Iris pigment epithelial cell (primary cell): ENCODE measurements at regions not wholly inside any gene's neighbourhood (a gene's known extent, or its start where the extent isn't known, plus 50 kb on each side); places are given as distances from the start of the nearest gene placed in this dataset.

Source experiments
- DNase-seq: peaks from one replicate; pipeline ENCODE4 v3.0.0-alpha.2; 2011; ENCODE audit warnings: low read depth

GRCh38 chr15:91556926-91557325, 296.6 kb upstream of the SLCO3A1 start:
- DNase-seq = no peak

DNA sequence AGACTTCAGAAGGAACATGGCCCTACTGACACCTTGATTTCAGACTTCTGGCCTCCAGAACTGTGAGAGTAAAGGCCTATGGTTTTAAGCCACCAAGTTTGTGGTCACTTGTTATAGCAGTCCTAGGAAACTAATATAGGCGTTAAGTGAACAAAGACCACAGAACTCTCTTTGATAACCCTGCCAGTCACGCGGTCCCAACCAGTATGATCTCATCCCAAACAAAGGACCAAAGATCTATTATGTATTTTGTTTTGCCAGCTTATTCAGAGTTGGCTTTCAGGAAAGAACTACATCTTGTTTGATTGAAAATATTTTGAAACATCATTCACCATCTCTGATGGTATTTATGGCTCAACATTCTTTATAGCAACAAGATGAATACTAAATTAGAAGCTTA, 294.4 kb upstream of the SLCO3A1 start:
- DNase-seq = no peak

- DNase-seq = peak; percentile 90
Measured at GRCh38 chr15:91561371-91562100, 292.0 kb upstream of the SLCO3A1 start.

DNA sequence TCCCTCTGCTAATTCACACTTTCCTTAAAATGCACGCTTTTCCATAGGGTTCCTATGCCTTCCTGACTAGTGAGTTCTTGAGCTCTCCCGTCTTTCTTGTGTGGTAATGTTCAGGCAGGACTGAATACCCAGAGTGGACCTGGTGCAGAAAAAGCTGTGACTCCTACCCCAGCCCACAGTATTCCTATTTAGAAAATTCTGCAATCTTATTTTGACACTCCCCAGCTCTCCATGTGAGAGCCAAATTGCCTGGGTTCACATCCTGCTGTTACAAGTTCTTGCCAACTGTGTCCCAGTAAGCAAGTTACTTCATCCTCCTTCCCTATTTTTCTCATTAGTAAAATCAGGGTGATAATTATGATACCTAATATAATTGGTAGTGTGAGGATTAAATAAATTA, 290.8 kb upstream of the SLCO3A1 start:
- DNase-seq = no peak

- DNase-seq = no peak
Measured at GRCh38 chr15:91564631-91565030, 288.9 kb upstream of the SLCO3A1 start.

DNA sequence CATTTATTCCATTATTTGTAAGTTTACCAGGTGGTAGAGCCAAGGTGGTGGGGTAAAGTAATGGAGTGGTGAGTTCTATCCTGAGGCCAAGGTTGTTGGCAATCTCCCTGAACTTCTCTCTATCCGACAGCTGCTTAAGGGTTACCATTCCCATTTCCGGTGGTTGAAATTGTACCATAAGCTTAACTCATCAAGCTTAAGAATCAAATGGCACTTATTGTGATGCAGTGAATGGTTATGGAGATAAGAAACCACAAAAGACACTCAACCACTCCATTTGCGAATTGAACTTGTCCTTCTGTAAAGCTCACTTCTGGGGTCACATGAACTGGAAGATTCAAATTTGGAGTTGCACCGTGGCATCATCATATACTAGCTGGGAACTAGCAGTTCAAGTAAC, 287.4 kb upstream of the SLCO3A1 start:
- DNase-seq = no peak

- DNase-seq = no peak
Measured at GRCh38 chr15:91568036-91568435, 285.5 kb upstream of the SLCO3A1 start.

DNA sequence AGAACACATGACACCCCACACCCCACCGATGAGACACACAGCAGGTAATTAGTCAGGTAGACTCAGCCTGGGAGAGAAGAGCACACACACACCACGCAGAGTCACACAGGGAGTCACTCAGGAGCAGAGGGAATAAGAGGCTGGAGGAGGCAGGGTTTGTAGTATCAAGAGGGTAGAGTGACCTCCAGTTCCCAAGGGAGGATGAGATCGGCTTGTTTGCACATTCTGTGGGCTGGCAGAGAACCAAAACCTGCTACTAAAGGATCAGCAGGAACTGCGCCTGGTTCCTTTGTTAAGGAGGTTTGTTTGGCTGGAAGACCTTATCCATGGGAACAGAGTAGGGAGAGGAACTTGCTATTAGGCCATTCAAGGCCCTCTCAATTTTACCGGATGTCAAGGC, 281.4 kb upstream of the SLCO3A1 start:
- peak; percentile 42 for DNase-seq

DNA sequence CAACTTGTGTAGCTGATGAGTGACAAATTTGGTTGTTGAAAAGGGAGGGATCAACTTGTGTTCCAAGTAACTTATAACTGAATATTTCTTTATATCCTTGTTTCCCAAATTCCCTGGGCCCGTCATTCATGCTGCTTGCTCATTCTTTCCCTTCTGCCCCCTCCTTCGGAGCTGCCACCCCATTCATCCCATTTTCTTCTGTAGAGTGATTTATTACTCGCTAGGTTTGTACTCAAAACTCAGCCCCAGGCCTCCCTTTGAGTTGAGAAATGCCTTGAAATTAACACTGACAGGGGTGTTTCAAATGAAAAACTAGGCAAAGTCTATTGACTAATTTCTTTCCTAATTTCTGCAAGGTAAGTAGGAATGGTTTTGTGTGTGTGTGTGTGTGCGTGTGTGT, 277.4 kb upstream of the SLCO3A1 start:
- no peak for DNase-seq

- no peak for DNase-seq
Measured at GRCh38 chr15:91578511-91578910, 275.0 kb upstream of the SLCO3A1 start.

DNA sequence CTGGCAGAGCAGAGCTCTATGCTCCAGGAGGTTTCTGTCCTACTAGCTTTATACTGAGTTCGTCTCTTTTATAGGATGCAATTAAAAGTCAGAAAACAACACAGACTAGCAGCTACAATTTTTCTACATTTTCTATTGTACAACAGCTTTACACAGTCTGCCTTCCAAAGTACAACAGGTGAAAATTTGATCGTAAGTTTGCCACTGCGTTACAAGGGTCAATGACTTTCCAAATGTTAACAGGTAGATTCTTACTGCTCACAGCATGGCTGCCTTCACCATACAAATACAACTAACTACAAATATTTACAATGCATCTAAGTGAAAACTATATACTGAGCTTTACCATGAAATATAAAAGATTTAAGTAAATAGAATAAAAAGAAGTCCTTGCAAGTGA, 268.6 kb upstream of the SLCO3A1 start:
- no peak for DNase-seq

- DNase-seq = no peak
Measured at GRCh38 chr15:91586560-91586959, 266.9 kb upstream of the SLCO3A1 start.

DNA sequence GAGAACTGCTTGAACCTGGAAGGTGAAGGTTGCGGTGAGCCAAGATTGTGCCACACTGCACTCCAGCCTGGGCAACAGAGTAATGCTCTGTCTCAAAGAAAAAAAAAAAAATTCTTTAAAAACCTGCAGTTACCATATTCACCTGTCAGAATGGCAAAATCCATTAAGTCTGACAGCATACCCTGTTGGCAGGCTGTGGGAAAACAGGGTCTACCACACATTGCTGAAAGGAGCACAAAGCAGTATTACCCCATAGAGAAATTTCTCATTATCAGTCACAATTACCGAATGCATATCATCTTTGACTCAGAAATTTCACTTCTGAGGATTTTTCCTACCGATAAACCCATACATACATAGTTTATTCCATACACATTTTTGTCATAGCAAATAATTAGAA, 264.1 kb upstream of the SLCO3A1 start:
- DNase-seq = no peak

- DNase-seq = no peak
Measured at GRCh38 chr15:91592567-91592966, 260.9 kb upstream of the SLCO3A1 start.

DNA sequence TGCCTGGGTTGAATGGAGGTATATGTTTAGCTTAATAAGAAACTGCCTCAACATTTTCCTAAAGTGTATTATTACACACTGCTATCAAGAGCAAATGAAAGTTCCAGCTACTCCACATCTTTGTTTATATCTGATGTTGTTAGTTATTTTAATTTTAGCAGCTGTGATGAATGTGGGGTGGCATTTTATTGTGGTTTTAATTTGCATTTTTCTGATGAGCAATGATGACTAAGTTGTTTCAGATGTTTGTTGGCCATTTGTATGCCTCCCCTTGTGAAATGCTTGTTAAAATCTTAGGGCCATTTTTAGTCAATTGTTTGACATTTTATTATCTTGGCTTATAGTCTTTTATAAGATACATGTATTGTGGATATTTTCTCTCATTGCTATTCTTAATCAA, 260.4 kb upstream of the SLCO3A1 start:
- peak; percentile 6 for DNase-seq

DNA sequence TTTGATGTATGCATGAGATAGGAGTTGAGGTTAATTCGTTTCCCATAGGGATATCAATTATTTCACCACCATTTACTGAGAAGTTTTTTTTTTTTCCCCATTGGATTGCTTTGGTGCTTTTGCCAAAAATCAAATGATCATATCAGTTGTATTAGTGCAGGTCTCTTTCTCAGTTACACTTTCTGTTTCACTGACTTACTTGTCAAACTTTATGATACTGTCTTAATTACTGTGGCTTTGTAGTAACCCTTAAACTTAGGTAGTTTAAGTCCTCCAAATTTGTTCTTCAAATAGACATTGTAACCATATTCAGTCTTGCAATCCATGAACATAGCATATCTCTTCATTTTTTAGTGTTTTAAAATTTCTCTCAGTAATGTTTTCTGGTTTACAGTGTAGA, 259.9 kb upstream of the SLCO3A1 start:
- DNase-seq = no peak

- no peak for DNase-seq
Measured at GRCh38 chr15:91599261-91599660, 254.2 kb upstream of the SLCO3A1 start.

DNA sequence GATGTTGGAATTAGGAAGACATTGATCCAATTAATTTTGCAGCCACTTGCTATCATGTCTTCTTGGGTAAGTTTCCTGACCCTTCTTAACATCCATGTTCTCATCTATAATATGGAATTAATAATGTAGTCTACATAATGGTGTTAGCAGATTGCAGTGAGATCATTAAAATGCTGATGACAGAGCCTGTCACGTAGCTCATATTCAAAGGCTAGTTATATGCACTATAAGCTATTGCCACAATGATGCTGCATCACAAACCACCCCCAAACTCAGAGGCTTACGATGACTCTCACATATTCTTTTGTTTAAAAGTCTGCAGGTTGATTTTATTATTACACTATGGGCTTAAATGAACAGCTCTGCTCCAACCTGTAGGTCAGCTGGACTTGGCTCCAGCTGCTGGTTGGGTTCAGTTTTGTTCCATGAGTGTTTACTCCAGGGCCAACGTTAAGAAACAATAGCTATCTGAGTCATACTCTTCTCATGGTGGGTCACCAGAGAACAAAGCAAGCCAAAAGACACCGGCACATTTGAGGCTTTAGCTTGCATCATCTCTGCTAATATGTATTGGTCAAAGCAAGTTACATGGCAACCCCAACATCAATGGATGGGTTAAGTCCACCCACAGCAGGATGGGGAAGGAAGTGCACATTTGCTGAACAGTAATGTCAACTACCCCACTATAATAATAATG, 250.0 kb upstream of the SLCO3A1 start:
- DNase-seq = no peak

- DNase-seq = no peak
Measured at GRCh38 chr15:91604122-91604521, 249.4 kb upstream of the SLCO3A1 start.

DNA sequence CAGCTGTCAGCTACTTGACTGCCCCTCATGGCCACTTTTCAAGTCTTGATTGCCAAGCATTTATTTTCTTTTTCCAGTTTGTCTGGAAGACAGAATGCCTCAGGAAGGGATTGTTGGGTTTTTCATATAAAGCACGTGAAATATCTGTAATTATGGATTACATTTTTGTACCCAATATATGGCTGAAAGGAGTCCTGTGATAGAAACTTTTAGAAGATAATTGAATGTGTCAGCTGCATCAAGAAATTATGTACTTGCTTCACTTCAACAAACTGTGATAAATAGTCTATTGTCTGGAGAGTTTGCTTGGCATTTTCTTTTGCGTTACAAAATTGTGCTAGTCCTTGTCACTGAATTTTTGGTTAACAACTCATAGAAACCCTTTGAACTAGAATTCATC, 247.9 kb upstream of the SLCO3A1 start:
- no peak for DNase-seq

DNA sequence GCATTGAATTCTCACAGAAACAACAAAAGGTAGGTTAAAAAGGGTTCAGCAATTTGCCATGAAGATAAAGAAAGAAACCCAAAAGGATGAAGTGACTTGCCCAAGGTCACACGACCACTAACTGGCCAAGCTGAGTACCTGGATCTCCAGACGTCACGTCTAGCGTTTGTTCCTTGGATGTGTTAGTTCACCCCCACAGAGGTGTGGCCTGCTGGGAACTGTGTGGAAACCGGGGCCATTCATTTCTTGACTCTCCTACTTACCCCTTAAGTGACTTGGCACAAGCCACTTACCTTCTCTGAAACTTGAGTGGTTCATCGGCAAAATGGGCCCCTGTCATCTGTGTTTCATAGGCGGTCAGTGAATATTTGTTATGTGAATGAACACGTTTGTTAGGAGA, 244.3 kb upstream of the SLCO3A1 start:
- no peak for DNase-seq

GRCh38 chr15:91609966-91610365, 243.5 kb upstream of the SLCO3A1 start:
- no peak for DNase-seq

- no peak for DNase-seq
Measured at GRCh38 chr15:91611561-91612323, 241.8 kb upstream of the SLCO3A1 start.
